ENCODE measurements at regions not wholly inside any gene's neighbourhood (a gene's known extent, or its start where the extent isn't known, plus 50 kb on each side); places are given as distances from the start of the nearest gene placed in this dataset.

DNA sequence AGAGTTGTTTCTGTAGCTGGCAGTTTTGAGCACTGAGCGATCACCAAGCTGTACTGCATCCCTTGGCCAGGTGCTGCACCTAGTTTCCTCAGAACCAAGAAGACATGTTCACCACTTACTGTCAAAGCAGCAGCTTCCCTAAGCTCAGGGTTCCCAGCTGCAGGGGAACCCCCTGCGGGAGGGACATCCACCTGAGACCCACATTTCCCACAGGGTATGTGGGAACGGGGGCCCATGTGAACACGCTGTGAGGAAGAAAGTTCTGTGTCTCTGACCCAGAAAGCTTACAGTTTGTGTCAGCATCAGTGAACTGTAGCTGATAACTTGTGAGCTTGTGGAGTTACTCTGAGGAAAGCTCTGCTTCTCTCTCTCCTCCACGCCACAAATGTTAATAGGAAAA is 436.8 kb upstream of the IGFBP3 start:
- TF ChIP-seq, protein P1, sequence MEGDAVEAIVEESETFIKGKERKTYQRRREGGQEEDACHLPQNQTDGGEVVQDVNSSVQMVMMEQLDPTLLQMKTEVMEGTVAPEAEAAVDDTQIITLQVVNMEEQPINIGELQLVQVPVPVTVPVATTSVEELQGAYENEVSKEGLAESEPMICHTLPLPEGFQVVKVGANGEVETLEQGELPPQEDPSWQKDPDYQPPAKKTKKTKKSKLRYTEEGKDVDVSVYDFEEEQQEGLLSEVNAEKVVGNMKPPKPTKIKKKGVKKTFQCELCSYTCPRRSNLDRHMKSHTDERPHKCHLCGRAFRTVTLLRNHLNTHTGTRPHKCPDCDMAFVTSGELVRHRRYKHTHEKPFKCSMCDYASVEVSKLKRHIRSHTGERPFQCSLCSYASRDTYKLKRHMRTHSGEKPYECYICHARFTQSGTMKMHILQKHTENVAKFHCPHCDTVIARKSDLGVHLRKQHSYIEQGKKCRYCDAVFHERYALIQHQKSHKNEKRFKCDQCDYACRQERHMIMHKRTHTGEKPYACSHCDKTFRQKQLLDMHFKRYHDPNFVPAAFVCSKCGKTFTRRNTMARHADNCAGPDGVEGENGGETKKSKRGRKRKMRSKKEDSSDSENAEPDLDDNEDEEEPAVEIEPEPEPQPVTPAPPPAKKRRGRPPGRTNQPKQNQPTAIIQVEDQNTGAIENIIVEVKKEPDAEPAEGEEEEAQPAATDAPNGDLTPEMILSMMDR (IDR thresholded peaks at IDR 0.05): no peak
- no peak for TF ChIP-seq EZH2 (IDR thresholded peaks at IDR 0.05; ENCODE audit: borderline replicate concordance, insufficient read depth, low read depth, low read length, poor library complexity, severe bottlenecking)
